GM19455 (cell line): ENCODE measurements at regions not wholly inside any gene's neighbourhood (a gene's known extent, or its start where the extent isn't known, plus 50 kb on each side); places are given as distances from the start of the nearest gene placed in this dataset.

Source experiments
- ATAC-seq: cut with Tn5 transposase; IDR thresholded peaks from one replicate; pipeline ENCODE4 v1.9.1; 2021; ENCODE audit not compliant: unreplicated experiment

- no peak for ATAC-seq
These were observed 152.2 kb upstream of the VRK2 start for GRCh38 chr2:57894381-57894780.

GRCh38 chr2:57897920-57898319 is 148.7 kb upstream of the VRK2 start:
- ATAC-seq: no peak

DNA sequence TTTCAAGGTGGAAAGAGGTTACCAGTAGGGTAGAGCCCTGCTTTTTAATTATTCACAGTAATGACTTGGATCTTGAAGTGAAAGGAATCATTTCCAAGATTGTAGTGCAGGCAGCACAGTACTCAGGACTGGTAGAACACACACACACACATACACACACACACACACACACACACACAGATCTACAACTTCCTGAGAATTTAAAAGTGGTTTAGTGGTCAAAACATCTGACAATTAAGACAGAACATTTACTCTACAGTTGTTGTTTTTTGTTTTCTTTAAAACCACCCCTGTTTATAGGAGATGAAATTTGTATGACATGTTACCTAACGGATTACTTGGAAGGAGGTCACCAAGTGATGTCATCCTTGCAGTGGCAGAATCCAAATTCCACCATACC is 146.7 kb upstream of the VRK2 start:
- no peak for ATAC-seq

DNA sequence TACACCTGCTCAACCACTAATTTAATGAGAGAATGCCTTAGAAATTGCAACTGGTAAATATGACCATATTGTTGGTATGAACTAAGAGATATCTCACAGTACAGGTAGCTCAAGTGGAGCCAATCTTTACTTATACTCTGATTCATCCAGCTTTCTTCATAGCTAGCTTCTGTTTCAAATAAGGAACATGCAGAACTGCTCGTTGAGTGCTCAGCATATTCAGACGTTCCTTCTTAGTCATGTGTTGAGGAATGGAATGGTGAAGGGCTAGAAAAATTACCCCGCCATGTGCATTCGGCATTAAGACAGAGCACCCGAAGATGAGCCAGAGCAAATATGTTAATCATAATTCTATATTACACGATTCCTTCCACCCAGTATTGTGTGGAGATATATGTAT is 144.0 kb upstream of the VRK2 start:
- no peak for ATAC-seq

- ATAC-seq: peak; percentile 72
These were observed 140.4 kb upstream of the VRK2 start for GRCh38 chr2:57906152-57906732.

DNA sequence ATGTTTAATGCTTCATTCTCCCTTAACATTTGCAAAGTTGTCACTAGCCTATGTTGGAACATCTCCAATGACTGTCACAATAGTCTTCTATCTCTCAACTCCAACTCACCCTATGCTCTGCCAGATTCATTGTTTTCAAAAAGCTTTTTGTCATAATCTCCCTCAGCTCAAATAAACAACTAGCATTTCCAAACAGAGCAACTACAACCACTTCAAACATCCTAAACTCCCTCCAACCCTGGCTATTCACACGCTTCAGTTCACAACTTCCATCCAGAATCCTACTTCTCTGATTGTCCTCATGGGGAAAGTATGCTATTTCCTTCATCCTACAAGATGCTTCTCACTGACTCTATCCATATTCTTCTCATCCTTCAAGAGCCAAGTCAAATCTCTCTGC is 139.2 kb upstream of the VRK2 start:
- ATAC-seq: no peak

DNA sequence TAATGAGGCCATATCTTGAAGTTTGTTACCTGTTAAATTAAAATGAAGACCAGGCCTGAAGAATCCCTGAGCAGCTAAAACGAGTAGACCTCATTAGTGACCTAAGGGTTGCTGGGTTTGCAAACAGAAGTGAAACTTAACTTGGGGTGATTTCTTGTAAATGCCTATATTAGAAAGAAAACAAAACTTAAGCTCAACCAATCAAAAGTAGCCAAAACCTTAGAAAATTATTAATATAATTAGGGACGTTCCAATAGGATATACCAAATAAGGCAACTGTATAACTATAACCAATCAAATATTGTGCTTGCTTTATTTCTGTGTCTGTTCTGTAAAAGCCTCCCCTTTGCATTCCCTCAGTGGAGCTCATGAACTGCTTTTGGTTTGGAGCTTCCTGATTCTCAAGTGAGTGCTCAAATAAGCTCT is 137.9 kb upstream of the VRK2 start:
- peak; percentile 74 for ATAC-seq

DNA sequence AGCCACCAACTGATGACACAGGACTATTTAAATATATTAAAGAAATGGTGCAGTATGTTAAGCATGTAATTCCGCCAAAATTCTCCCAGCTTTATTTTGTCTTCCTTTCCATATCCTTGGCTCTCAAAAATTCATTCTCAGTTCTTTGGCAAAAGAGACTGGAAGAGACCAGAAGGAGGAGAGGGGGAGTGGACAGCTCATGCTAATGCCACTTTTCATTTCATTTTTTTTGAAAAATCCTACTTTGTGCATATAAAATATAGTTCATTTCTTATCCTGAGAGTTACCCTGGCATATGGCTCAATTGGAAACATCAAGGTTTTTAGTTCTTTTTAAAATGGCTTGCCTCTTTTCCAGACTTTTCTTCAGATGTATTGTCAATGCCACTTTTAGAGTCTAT is 128.5 kb upstream of the VRK2 start:
- ATAC-seq: no peak

DNA sequence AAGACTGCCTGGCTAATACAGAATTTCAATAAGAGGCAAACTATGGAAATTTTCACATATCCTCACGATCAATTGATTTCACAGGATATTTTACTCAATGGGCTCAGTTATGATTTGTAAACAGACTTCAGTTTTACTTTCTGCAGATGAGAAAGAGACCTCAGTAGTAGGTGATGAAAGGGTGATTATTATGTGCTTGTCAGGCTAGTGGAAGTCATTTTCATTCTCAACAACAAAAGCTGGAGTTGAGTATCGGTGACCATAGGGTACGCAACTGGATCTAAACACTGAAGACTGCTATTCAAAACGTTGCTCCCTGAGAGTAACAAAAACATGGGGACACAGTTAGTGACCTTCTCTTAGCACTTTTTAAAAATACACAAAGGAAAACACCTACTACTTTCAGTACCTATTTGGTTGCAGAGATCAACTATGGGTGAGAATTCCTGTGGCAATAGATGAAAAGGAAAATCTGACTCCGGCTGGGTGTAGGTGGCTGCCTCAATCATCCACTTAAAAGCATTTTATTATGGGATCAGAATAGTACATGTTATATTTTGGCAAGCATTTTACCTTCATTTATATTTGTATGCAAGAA is 126.2 kb upstream of the VRK2 start:
- no peak for ATAC-seq

- no peak for ATAC-seq
These were observed 111.9 kb upstream of the VRK2 start for GRCh38 chr2:57934659-57935058.

DNA sequence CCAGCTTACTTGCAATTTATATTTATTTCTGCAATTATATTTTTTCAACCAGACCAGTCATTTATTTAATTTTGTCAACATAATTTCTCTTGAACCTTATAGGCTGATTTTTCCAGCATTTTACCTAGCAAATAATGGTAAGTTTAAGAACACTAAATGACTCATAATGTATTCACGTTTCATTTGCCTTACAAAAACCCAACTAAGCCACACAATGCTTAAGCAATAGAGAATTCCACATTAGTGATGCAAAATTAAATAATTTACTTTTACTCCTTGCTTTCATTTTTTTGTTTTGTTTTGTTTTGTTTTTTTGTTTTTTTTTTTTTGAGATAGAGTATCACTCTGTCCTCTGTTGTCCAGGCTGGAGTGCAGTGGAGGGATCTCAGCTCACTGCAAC is 110.4 kb upstream of the VRK2 start:
- no peak for ATAC-seq

GRCh38 chr2:57937456-57937855 is 109.2 kb upstream of the VRK2 start:
- no peak for ATAC-seq

DNA sequence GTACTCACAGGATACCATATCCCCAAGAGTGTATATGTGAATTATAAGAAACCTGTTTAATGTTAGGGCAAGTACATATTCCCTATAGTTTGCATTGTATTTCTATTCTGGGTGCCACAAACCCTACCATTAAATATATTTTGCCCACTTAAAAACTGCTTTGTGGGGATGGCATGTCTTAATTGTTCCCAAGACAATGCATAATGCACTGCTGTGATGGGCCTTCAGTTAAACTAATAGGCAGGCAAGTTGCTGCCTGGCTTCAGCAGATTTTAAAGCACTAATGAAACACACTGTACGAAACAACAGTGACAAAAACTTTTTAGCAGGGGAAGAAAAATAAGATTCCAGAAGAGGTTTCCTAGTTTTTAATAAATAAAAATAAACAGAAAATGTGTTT is 104.8 kb upstream of the VRK2 start:
- ATAC-seq: no peak

- ATAC-seq: no peak
These were observed 103.3 kb upstream of the VRK2 start for GRCh38 chr2:57943315-57943714.

- no peak for ATAC-seq
These were observed 99.2 kb upstream of the VRK2 start for GRCh38 chr2:57947398-57947797.

- no peak for ATAC-seq
These were observed 92.6 kb upstream of the VRK2 start for GRCh38 chr2:57954020-57954419.

DNA sequence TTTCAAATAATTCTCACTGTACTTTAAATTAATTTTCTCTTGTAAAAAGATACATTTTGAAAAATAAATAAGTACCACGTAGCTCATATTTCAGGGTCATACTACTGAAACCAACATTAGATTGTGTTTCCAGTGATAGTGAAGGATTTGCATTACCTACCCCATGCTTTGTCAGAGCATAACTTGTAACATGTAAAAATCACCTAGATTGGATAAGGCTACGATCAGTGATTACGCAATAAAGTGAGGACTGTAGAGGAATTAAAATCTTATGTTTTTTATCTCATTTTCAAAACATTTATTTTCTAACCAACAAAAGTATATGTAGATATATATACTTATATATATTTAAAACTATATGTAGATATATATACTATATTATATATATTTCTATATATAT is 89.4 kb upstream of the VRK2 start:
- ATAC-seq: no peak

DNA sequence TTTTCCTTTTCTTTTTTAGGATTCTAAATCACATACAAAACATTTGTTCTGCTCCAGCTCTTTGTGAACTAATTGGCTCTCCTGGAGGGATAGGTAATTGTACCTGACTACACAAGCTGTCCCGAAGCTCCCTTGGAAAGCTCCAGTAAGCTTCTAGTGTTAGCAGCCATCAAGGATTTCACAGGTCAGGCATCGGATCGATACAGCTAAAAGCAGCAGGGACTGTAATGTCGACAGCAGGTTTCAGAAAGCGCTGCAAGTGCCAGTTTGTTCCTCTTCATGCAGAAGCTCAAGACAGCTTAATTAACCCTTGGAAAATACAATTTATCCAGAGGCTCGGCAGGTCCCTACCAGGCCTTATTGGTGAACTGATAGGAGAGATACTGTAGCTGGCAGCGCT is 87.2 kb upstream of the VRK2 start:
- no peak for ATAC-seq

- no peak for ATAC-seq
These were observed 83.7 kb upstream of the VRK2 start for GRCh38 chr2:57962861-57963260.

DNA sequence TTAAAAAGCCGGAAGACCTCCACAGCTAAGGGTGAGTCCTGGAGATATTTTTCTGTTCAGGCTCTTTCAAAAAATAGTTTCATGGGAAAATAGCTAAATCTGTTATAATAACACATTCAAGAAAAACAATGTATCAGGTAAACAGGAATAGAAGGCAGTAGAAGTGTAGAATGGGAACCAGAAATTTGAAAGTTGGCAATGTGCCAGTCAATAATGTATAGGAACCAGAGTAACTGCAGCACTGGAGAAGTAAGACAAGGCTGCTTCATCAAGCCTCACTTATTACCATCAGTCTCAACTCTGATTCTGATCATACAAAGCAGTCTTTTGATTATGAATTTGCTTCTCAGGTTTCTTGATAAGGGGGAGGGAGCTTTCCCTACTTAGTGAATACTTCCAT is 81.4 kb upstream of the VRK2 start:
- ATAC-seq: no peak

DNA sequence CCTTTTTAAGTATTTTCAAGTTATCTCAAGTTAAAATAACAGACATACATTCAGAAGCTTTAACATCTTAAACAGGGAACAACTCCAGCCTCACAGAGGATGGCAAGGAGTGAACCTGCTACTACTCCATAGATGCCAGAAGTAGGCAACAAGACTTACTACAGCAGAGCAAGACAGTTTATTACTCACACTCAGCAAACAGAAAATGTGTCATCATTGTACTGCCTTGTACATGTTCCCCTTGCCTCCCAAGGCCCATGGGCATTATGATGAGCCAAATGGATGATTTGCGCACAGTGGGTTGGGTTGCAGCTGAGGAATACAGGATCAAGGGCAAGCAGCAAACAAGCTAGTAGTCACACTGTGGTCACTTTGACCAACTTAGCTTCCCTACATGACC is 80.6 kb upstream of the VRK2 start:
- no peak for ATAC-seq

- ATAC-seq: no peak
These were observed 72.9 kb upstream of the VRK2 start for GRCh38 chr2:57973621-57974186.

DNA sequence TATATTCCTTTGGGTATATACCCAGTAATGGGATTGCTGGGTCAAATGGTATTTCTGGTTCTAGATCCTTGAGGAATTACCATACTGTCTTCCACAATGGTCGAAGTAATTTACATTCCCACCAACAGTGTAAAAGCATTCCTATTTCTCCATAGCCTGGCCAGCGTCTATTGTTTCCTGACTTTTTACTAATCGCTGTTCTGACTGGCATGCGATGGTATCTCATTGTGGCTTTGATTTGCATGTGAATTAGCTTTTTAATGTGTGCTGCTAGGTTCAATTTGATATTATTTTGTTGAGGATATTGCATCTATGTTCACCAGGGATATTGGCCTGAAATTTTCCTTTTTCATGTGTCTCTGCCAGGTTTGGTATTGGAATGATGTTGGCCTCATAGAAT is 67.4 kb upstream of the VRK2 start:
- ATAC-seq: no peak
